HCT116 (cell line): ENCODE measurements at regions not wholly inside any gene's neighbourhood (a gene's known extent, or its start where the extent isn't known, plus 50 kb on each side); places are given as distances from the start of the nearest gene placed in this dataset.

ENCODE experiments used
- CEBPB ChIP-seq: IDR thresholded peaks from 2 replicates; pipeline ENCODE4 v1.6.1; 2012; ENCODE audit warnings: low read depth
- CTCF ChIP-seq, 3 experiments: fragments of 200-600 bp in 1 of 3; sonication (generic) in 1 of 3; IDR thresholded peaks in 2 of 3; conservative IDR thresholded peaks in 1 of 3; 2 replicates each; pipeline ENCODE4 v1.5.1; 2012 to 2017; ENCODE audit warnings: low read depth in 2 of 3, low read length in 2 of 3, antibody characterized with exemption in 1 of 3, borderline replicate concordance in 1 of 3, control low read depth in 1 of 3, mild to moderate bottlenecking in 1 of 3, mixed read lengths in 1 of 3, mixed run types in 1 of 3, moderate library complexity in 1 of 3; ENCODE audit not compliant: insufficient read depth in 1 of 3
- EZH2 ChIP-seq: fragments of 200-600 bp; sonication (generic); IDR thresholded peaks from 2 replicates; pipeline ENCODE4 v1.6.1; 2017; ENCODE audit warnings: antibody characterized with exemption, mixed run types
- EZH2phosphoT487 ChIP-seq: fragments of 200-600 bp; IDR thresholded peaks from 2 replicates; pipeline ENCODE4 v1.6.1; 2018; ENCODE audit warnings: antibody characterized with exemption, borderline replicate concordance
- JUND ChIP-seq: IDR thresholded peaks from 2 replicates; pipeline ENCODE4 v1.6.1; 2012
- POLR2A ChIP-seq: IDR thresholded peaks from 2 replicates; pipeline ENCODE4 v1.7.0; 2011; ENCODE audit warnings: borderline replicate concordance; ENCODE audit not compliant: insufficient read depth, insufficient read length; ENCODE audit errors: extremely low read depth
- POLR2AphosphoS5 ChIP-seq: IDR thresholded peaks from 2 replicates; pipeline ENCODE4 v1.6.1; 2011; ENCODE audit warnings: mild to moderate bottlenecking, low read depth, low read length, moderate library complexity
- SP1 ChIP-seq: IDR thresholded peaks from 2 replicates; pipeline ENCODE4 v1.6.1; 2012; ENCODE audit warnings: low read depth
- YY1 ChIP-seq: IDR thresholded peaks from 2 replicates; pipeline ENCODE4 v1.6.1; 2011; ENCODE audit warnings: low read length, low read depth, moderate library complexity, mild to moderate bottlenecking; ENCODE audit not compliant: insufficient replicate concordance; ENCODE audit errors: extremely low read depth
- ZNF274 ChIP-seq: fragments of 200-500 bp; sonication (Bioruptor generic); IDR thresholded peaks from 2 replicates; pipeline ENCODE4 v1.6.1; 2014; ENCODE audit warnings: mild to moderate bottlenecking, low read depth, low read length, inconsistent platforms
- TF ChIP-seq, protein P1 (sequence below): IDR thresholded peaks from 2 replicates; pipeline ENCODE4 v1.6.1; 2012
- TF ChIP-seq, protein P2 (sequence below): IDR thresholded peaks from 2 replicates; pipeline ENCODE4 v1.6.1; 2012; ENCODE audit warnings: low read depth

DNA sequence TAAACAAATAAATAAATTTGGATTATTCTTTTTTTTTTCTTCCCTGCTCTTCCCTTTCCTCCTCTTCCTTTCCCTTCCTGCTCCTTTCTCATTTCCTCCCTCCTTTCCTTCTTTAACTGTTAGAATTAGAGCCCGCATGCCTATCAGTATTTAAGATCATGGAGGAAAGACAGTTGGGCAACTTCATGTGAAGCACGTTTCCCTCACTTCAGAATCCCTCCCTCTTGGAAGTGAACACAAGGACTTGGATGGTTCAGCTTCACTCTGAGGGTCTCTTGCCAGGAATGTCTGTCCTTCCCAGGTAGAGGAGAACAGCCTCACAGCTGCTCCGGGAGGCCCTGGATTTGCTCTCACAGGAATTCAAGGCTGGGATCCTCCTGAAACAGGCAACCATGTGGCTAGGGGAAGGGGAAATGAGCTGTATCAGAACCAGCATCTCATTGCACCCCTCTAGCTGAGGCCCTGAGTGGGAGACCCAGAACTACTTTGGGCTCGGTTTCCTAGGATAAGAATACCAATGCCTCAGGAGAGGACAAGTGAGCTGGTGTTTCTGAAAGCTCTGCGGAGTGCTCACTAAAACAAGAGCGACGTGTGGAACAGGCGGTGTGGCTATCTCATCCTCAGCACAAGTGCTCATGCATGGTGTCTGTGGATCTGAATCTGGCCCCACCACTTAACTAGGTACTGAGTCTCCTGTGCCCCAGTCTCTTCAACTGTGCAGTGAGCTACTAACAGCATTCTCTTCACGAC, 230.5 kb downstream of the MYCN start:
- TF ChIP-seq CTCF (IDR thresholded peaks at IDR 0.05 in 2 of 3, conservative IDR thresholded peaks at IDR 0.05 in 1 of 3; ENCODE audit: borderline replicate concordance in 1 of 3, insufficient read depth in 1 of 3, low read depth in 2 of 3, low read length in 2 of 3), result no peak
- no peak for TF ChIP-seq POLR2AphosphoS5
- TF ChIP-seq, protein P1, sequence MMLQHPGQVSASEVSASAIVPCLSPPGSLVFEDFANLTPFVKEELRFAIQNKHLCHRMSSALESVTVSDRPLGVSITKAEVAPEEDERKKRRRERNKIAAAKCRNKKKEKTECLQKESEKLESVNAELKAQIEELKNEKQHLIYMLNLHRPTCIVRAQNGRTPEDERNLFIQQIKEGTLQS, result no peak
- no peak for TF ChIP-seq JUND
- no peak for TF ChIP-seq SP1
- no peak for TF ChIP-seq CEBPB
- TF ChIP-seq EZH2phosphoT487, result no peak
- TF ChIP-seq, protein P2, sequence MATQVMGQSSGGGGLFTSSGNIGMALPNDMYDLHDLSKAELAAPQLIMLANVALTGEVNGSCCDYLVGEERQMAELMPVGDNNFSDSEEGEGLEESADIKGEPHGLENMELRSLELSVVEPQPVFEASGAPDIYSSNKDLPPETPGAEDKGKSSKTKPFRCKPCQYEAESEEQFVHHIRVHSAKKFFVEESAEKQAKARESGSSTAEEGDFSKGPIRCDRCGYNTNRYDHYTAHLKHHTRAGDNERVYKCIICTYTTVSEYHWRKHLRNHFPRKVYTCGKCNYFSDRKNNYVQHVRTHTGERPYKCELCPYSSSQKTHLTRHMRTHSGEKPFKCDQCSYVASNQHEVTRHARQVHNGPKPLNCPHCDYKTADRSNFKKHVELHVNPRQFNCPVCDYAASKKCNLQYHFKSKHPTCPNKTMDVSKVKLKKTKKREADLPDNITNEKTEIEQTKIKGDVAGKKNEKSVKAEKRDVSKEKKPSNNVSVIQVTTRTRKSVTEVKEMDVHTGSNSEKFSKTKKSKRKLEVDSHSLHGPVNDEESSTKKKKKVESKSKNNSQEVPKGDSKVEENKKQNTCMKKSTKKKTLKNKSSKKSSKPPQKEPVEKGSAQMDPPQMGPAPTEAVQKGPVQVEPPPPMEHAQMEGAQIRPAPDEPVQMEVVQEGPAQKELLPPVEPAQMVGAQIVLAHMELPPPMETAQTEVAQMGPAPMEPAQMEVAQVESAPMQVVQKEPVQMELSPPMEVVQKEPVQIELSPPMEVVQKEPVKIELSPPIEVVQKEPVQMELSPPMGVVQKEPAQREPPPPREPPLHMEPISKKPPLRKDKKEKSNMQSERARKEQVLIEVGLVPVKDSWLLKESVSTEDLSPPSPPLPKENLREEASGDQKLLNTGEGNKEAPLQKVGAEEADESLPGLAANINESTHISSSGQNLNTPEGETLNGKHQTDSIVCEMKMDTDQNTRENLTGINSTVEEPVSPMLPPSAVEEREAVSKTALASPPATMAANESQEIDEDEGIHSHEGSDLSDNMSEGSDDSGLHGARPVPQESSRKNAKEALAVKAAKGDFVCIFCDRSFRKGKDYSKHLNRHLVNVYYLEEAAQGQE, result no peak
- TF ChIP-seq POLR2A, result no peak
- no peak for TF ChIP-seq EZH2
- TF ChIP-seq YY1, result no peak
- TF ChIP-seq ZNF274, result no peak
